ENCODE measurements at regions not wholly inside any gene's neighbourhood (a gene's known extent, or its start where the extent isn't known, plus 50 kb on each side); places are given as distances from the start of the nearest gene placed in this dataset.

DNA sequence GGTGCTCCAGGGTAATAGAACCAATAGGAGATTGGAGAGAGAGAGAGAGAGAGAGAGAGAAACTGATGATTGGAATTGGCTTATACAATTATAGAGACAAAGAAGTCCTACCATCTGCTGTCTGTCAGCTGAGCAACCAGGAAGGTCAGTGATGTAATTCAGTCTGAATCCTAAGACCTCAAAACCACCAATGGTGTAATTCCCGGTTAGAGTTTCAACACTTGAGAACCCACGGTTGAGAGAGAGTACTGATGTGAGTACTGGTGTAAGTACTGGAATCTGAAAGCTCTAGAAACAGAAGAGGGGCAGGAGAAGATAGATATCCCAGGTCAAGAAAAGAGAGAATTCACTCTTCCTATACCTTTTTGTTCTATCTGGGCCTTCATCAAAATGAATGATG, 775.8 kb downstream of the EFNA5 start:
- DNase-seq: peak; percentile 45
- in situ Hi-C loops (cut with HindIII; ENCODE audit: low pct_ligation_motif_present, low sequenced_read_pairs): no loop called here
- no peak overlapping the region for H3K27ac ChIP-seq
- H3K27me3 ChIP-seq (replicated peaks): no peaks in the 10 kb centered on the region
- no peak for TF ChIP-seq CTCF (IDR thresholded peaks at IDR 0.05; ENCODE audit: low read depth, low read length, missing control alignments)
- no peak overlapping the region for H3K4me3 ChIP-seq (ENCODE audit: low read depth, low read length)
- no peaks in the 10 kb centered on the region for H3K36me3 ChIP-seq (replicated peaks)

DNA sequence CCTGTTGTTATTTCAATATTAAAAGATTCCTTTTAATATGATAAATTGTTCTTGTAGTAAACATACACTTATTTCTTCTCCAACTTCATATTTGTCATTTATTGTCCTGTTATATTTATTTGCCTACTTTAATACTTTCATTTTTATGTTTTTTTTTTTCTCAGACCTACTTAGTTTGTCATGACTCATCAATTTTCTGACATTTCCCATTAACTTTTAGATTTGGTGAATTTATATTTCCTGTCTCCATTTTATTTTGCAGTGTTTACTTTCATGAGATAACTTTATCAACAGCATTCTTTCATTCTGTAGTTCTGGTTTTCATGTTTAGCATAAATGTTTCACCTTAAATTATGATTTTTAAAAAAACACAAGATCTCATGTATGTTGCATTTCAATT, 788.7 kb downstream of the EFNA5 start:
- no peaks in the 10 kb centered on the region for H3K27me3 ChIP-seq (replicated peaks)
- no peak overlapping the region for H3K4me3 ChIP-seq (ENCODE audit: low read depth, low read length)
- in situ Hi-C loops (cut with HindIII; ENCODE audit: low pct_ligation_motif_present, low sequenced_read_pairs): no loop called here
- no peaks in the 10 kb centered on the region for H3K36me3 ChIP-seq (replicated peaks)
- no peak for DNase-seq
- no peak overlapping the region for H3K27ac ChIP-seq
- TF ChIP-seq CTCF (IDR thresholded peaks at IDR 0.05; ENCODE audit: low read depth, low read length, missing control alignments): no peak

DNA sequence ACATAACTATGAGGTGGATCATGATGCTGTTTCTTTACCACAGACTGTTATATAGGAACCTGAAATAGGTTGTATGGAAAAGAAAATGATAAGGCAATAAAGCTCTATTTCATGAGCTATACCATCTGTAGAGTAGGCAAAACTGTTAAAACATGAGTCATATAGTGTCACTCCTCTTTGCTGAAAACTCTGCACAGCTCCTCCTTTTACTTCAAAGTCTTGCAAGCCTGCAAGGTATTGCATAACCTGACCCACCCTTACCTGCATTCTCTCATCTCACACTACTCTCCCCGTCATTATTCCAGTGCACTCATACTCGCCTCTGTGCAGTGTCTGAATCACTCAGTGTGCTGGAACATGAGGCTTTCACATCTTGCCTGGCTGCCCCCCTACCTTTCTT, 790.1 kb downstream of the EFNA5 start:
- no peak for TF ChIP-seq CTCF (IDR thresholded peaks at IDR 0.05; ENCODE audit: low read depth, low read length, missing control alignments)
- DNase-seq: no peak
- in situ Hi-C loops (cut with HindIII; ENCODE audit: low pct_ligation_motif_present, low sequenced_read_pairs): no loop called here
- H3K36me3 ChIP-seq (replicated peaks): no peaks in the 10 kb centered on the region
- no peak overlapping the region for H3K4me3 ChIP-seq (ENCODE audit: low read depth, low read length)
- no peak overlapping the region for H3K27ac ChIP-seq
- no peaks in the 10 kb centered on the region for H3K27me3 ChIP-seq (replicated peaks)

- no peaks in the 10 kb centered on the region for H3K27me3 ChIP-seq (replicated peaks)
- TF ChIP-seq CTCF (IDR thresholded peaks at IDR 0.05; ENCODE audit: low read depth, low read length, missing control alignments): no peak
- no peak overlapping the region for H3K4me3 ChIP-seq (ENCODE audit: low read depth, low read length)
- DNase-seq: no peak
- H3K27ac ChIP-seq: no peak overlapping the region
- in situ Hi-C loops (cut with HindIII; ENCODE audit: low pct_ligation_motif_present, low sequenced_read_pairs): no loop called here
- H3K36me3 ChIP-seq (replicated peaks): no peaks in the 10 kb centered on the region
Observed at GRCh38 chr5:106877881-106878280, 792.9 kb downstream of the EFNA5 start.

DNA sequence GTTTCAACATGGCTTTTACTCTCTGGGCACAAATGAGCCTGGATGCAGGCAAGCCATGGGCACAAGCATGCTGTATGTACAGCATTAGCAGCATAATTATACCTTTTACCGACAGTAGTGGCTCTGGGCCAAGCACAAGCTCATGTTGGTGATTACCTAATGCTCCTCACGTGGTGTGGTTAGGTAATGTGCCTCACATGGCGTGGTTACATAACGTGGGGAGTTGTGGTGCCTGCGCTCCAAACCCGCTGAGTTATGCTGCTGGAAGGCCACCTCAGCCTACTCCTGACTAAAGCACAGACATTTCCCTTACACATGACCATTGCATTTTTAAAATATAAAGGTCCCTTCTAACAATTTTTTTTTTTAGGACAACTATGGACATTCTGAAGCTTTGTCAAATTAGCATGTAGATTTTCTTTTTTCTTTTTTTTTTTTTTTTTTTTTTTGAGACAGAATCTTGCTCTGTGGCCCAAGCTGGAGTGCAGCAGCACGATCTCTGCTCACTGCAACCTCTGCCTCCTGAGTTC, 794.0 kb downstream of the EFNA5 start:
- Histone ChIP-seq H3K27ac (no peak overlapping the region), H3K27me3 (replicated peaks) (no peaks in the 10 kb centered on the region), H3K4me3 (ENCODE audit: low read depth, low read length) (no peak overlapping the region), H3K36me3 (replicated peaks) (no peaks in the 10 kb centered on the region)
- in situ Hi-C loops (cut with HindIII; ENCODE audit: low pct_ligation_motif_present, low sequenced_read_pairs): no loop called here
- no peak for TF ChIP-seq CTCF (IDR thresholded peaks at IDR 0.05; ENCODE audit: low read depth, low read length, missing control alignments)
- DNase-seq: no peak

DNA sequence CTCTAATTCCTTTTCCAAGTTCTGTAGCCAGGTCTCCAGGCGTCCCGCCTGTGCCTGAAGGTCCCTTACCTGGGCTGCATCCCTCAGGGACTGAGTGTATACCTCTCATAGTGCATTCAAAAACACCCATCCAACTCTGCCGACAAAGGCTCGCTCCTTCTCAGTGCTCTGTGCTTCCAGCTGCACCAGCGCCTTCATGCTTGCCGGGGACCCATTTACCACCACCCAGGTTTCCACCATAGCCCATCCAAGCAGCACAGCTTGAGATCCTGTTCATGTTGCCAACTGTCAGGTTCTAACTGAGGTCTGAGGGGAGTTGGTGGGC, 794.5 kb downstream of the EFNA5 start:
- no peak for TF ChIP-seq CTCF (IDR thresholded peaks at IDR 0.05; ENCODE audit: low read depth, low read length, missing control alignments)
- Histone ChIP-seq H3K4me3 (ENCODE audit: low read depth, low read length) (no peak overlapping the region), H3K27me3 (replicated peaks) (no peaks in the 10 kb centered on the region), H3K27ac (no peak overlapping the region), H3K36me3 (replicated peaks) (no peaks in the 10 kb centered on the region)
- in situ Hi-C loops (cut with HindIII; ENCODE audit: low pct_ligation_motif_present, low sequenced_read_pairs): no loop called here
- DNase-seq: no peak
